Chondrocyte (in vitro differentiated cells): ENCODE measurements at regions not wholly inside any gene's neighbourhood (a gene's known extent, or its start where the extent isn't known, plus 50 kb on each side); places are given as distances from the start of the nearest gene placed in this dataset.
"Not testable (repeated sequence)": the region's sequence is repeated elsewhere in the genome, so short reads cannot be mapped to it uniquely, and the experiment has no call there.

Source experiments
- DNase-seq: peaks from one replicate; pipeline ENCODE4 v3.0.0; 2021; ENCODE audit warnings: mixed read lengths, low spot score
- H3K27ac Mint-ChIP-seq: one replicate; pipeline ENCODE4 v1.8.0; 2021; ENCODE audit warnings: mild to moderate bottlenecking, moderate library complexity, mixed read lengths; ENCODE audit not compliant: unreplicated experiment
- H3K27me3 Mint-ChIP-seq: 2 replicates; pipeline ENCODE4 v1.8.0; 2021; ENCODE audit warnings: low read depth, mixed read lengths
- H3K36me3 Mint-ChIP-seq: 2 replicates; pipeline ENCODE4 v1.8.0; 2021; ENCODE audit warnings: low read depth, mixed read lengths
- H3K4me1 Mint-ChIP-seq: 2 replicates; pipeline ENCODE4 v1.8.0; 2021; ENCODE audit warnings: low read depth, mild to moderate bottlenecking, mixed read lengths
- H3K4me3 Mint-ChIP-seq: one replicate; pipeline ENCODE4 v1.8.0; 2021; ENCODE audit warnings: mild to moderate bottlenecking, moderate library complexity, mixed read lengths; ENCODE audit not compliant: unreplicated experiment
- H3K9me3 Mint-ChIP-seq: 2 replicates; pipeline ENCODE4 v1.8.0; 2021; ENCODE audit warnings: low read depth, mixed read lengths
- TF ChIP-seq, protein P1 (sequence below): fragments of 200-600 bp; sonication (generic); IDR thresholded peaks from 2 replicates; pipeline ENCODE4 v1.5.0; 2021; ENCODE audit warnings: antibody characterized with exemption, mild to moderate bottlenecking, moderate library complexity

DNA sequence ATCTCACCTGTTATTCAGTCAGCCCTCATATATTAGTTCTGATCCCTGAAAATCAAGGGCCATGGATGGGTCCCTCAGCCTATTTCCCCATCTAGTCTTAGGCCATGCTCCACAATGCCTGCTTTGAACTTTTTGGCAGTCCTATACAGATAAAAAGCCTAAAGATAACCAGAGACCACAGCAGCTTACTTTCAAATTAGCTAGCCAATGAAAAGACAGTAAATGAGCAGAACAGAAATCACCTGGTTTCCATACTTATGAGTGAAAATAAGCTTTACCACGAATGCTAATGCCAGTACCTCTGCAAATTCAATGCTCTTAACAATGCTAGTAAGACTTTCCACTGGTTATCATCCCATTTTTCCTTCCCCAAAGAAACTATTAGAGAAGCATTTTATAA, 141.6 kb upstream of the SPRED1 start:
- no peaks in the 10 kb centered on the region for H3K9me3 Mint-ChIP-seq
- H3K4me3 Mint-ChIP-seq = no peak overlapping the region
- TF ChIP-seq, protein P1, sequence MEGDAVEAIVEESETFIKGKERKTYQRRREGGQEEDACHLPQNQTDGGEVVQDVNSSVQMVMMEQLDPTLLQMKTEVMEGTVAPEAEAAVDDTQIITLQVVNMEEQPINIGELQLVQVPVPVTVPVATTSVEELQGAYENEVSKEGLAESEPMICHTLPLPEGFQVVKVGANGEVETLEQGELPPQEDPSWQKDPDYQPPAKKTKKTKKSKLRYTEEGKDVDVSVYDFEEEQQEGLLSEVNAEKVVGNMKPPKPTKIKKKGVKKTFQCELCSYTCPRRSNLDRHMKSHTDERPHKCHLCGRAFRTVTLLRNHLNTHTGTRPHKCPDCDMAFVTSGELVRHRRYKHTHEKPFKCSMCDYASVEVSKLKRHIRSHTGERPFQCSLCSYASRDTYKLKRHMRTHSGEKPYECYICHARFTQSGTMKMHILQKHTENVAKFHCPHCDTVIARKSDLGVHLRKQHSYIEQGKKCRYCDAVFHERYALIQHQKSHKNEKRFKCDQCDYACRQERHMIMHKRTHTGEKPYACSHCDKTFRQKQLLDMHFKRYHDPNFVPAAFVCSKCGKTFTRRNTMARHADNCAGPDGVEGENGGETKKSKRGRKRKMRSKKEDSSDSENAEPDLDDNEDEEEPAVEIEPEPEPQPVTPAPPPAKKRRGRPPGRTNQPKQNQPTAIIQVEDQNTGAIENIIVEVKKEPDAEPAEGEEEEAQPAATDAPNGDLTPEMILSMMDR = no peak
- no peak for DNase-seq
- no peaks in the 10 kb centered on the region for H3K36me3 Mint-ChIP-seq
- peaks cover 7% of the 10 kb centered on the region for H3K4me1 Mint-ChIP-seq
- H3K27ac Mint-ChIP-seq = no peak overlapping the region
- H3K27me3 Mint-ChIP-seq = no peaks in the 10 kb centered on the region

DNA sequence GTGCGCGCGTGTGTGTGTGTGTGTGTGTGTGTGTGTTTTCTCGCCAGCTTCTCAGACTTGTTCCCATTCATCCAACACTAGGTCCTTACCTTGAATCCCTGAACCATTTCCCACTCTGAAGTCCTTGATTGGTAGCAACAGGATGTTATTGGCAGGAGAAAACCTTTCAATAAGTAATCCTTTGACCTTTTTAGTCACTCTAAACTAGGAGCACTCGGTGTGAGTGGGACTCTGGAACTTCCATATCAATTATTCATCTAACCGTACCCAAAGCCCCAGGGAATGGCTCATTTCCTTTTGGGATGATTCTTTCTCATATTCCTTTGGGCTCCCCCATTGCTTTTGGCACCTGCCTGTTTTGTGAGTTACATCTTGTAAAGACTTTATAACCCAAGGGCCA, 140.2 kb upstream of the SPRED1 start:
- peaks cover 7% of the 10 kb centered on the region for H3K4me1 Mint-ChIP-seq
- H3K9me3 Mint-ChIP-seq = no peaks in the 10 kb centered on the region
- no peaks in the 10 kb centered on the region for H3K36me3 Mint-ChIP-seq
- H3K4me3 Mint-ChIP-seq = no peak overlapping the region
- H3K27ac Mint-ChIP-seq = no peak overlapping the region
- no peaks in the 10 kb centered on the region for H3K27me3 Mint-ChIP-seq
- TF ChIP-seq, protein P1 = no peak
- DNase-seq = no peak

DNA sequence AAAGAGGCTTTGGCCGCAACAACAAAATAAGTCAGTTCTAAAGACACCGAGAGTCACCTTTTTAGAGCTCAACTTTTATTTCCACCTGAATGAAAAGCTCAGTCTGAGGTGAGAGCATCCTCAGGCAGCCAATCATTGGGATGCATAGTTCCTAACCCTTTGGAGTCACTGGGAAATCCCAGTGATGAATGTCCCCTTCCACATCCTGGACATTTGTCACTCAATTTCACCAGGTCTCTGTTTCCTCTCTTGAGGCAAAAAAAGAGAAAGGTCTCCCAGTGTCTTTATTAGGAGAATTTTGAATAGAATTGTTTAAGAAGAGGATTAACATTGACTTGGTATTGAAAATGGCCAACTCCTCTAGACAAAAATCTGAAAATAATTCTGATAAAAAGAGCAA, 137.5 kb upstream of the SPRED1 start:
- Mint-ChIP-seq H3K27ac (no peak overlapping the region), H3K36me3 (no peaks in the 10 kb centered on the region), H3K27me3 (no peaks in the 10 kb centered on the region), H3K4me3 (no peak overlapping the region), H3K4me1 (peaks cover 7% of the 10 kb centered on the region), H3K9me3 (no peaks in the 10 kb centered on the region)
- TF ChIP-seq, protein P1 = no peak
- no peak for DNase-seq

DNA sequence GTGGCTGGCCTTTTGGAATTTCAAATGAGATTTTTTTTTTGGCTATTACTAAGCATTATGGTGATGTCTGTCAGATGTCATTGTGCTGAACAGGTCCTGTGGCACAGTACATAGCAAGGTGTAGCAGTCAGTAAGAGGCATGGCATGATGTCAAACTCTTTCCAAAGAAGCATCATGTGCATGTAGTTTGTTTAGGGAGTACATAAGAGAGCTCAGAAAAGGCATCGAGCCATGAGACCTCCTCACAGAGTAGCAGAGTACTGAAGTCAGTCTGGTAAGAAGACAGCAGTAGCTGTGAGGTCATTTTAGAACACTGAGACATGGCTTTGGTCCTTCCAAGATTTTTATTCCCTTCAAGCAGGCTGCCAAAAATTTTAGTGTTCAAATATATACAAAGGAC, 134.9 kb upstream of the SPRED1 start:
- DNase-seq = no peak
- Mint-ChIP-seq H3K27ac (no peak overlapping the region), H3K4me1 (peaks cover 7% of the 10 kb centered on the region), H3K9me3 (peaks cover 13% of the 10 kb centered on the region), H3K4me3 (no peak overlapping the region), H3K36me3 (peaks cover 5% of the 10 kb centered on the region), H3K27me3 (no peaks in the 10 kb centered on the region)
- TF ChIP-seq, protein P1 = no peak

DNA sequence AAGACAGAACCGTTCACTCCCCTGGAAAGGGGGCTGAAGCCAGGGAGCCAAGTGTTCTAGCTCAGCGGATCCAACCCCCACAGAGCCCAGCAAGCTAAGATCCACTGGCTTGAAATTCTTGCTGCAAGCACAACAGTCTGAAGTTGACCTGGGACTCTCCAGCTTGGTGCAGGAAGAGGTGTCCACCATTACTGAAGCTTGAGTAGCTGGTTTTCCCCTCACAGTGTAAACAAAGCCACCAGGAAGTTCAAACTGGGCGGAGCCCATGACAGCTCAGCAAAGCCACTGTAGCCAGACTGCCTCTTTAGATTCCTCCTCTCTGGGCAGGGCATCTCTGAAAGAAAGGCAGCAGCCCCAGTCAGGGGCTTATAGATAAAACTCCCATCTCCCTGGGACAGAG, 132.8 kb upstream of the SPRED1 start:
- H3K9me3 Mint-ChIP-seq = peaks cover 16% of the 10 kb centered on the region
- DNase-seq, H3K4me1 Mint-ChIP-seq, H3K27ac Mint-ChIP-seq, H3K27me3 Mint-ChIP-seq, H3K36me3 Mint-ChIP-seq, H3K4me3 Mint-ChIP-seq: not testable (repeated sequence)

DNA sequence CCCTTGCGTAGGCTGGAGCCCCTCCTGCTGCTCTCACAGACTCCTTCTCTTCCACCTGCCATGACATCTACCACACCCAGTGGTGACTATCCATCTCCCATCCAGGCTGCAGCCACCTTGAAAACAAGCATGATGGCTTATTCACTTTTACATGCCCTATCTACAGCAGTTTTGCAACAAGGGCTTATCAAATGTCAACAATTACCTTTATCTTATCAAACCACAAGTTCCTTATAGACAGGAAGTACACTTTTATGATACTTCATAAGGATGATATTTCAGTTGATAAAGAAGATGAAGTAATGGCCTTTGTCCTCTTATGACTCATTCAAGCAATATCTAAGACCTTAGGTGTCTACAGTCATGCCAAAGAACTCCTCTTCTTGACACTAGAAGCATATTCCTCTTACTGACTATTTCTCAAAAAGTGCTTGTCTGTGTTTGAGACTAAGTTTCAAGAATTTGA, 125.3 kb upstream of the SPRED1 start:
- H3K4me3 Mint-ChIP-seq = no peak overlapping the region
- H3K4me1 Mint-ChIP-seq = peaks cover 31% of the 10 kb centered on the region

More for the DNA sequence above, 125.3 kb upstream of the SPRED1 start:
- Mint-ChIP-seq H3K27ac (no peak overlapping the region), H3K36me3 (peaks cover 5% of the 10 kb centered on the region), H3K27me3 (no peaks in the 10 kb centered on the region), H3K9me3 (peaks cover 7% of the 10 kb centered on the region)
- TF ChIP-seq, protein P1 = no peak
- no peak for DNase-seq
